Osteoblast (primary cell): ENCODE measurements at regions not wholly inside any gene's neighbourhood (a gene's known extent, or its start where the extent isn't known, plus 50 kb on each side); places are given as distances from the start of the nearest gene placed in this dataset.

Experiments used
- DNase-seq: peaks from one replicate; pipeline ENCODE4 v3.0.0; 2011; ENCODE audit warnings: low spot score, mixed read lengths; ENCODE audit not compliant: insufficient read length; ENCODE audit errors: missing footprints
- H2AFZ ChIP-seq: 2 replicates; pipeline ENCODE4 v1.6.0; 2011; ENCODE audit warnings: mild to moderate bottlenecking, low read length
- H3K27ac ChIP-seq: 2 replicates; pipeline ENCODE4 v1.5.1; 2011; ENCODE audit warnings: mild to moderate bottlenecking, low read depth, low read length, moderate library complexity
- H3K27me3 ChIP-seq: 2 replicates; pipeline ENCODE4 v1.6.0; 2012; ENCODE audit warnings: mild to moderate bottlenecking, control low read depth, inconsistent platforms, low read length, moderate library complexity; ENCODE audit not compliant: insufficient read depth
- H3K36me3 ChIP-seq: 2 replicates; pipeline ENCODE4 v1.5.1; 2011; ENCODE audit warnings: mild to moderate bottlenecking, low read length, control low read depth, moderate library complexity; ENCODE audit not compliant: insufficient read depth
- H3K4me1 ChIP-seq: 2 replicates; pipeline ENCODE4 v1.5.1; 2011; ENCODE audit warnings: mild to moderate bottlenecking, low read length, control low read depth, moderate library complexity; ENCODE audit not compliant: insufficient read depth
- H3K4me2 ChIP-seq: 2 replicates; pipeline ENCODE4 v1.6.0; 2011; ENCODE audit warnings: mild to moderate bottlenecking, low read length; ENCODE audit not compliant: insufficient read depth
- H3K4me3 ChIP-seq: fragments of 200-600 bp; sonication (generic); 3 replicates; pipeline ENCODE4 v1.5.1; 2012; ENCODE audit warnings: mild to moderate bottlenecking, low read length, inconsistent platforms; ENCODE audit not compliant: insufficient read depth
- H3K79me2 ChIP-seq: 2 replicates; pipeline ENCODE4 v1.6.0; 2012; ENCODE audit warnings: mild to moderate bottlenecking, low read length, control low read depth, inconsistent platforms; ENCODE audit not compliant: insufficient read depth
- H3K9me3 ChIP-seq: 2 replicates; pipeline ENCODE4 v1.5.1; 2011; ENCODE audit warnings: low read depth, low read length, control low read depth
- H4K20me1 ChIP-seq: 2 replicates; pipeline ENCODE4 v1.6.0; 2012; ENCODE audit warnings: mild to moderate bottlenecking, low read length, control low read depth; ENCODE audit not compliant: insufficient read depth
- TF ChIP-seq, protein P1 (sequence below): IDR thresholded peaks from 2 replicates; pipeline ENCODE4 v1.5.1; 2011; ENCODE audit warnings: mild to moderate bottlenecking, low read depth, low read length, moderate library complexity; ENCODE audit errors: extremely low read depth

DNA sequence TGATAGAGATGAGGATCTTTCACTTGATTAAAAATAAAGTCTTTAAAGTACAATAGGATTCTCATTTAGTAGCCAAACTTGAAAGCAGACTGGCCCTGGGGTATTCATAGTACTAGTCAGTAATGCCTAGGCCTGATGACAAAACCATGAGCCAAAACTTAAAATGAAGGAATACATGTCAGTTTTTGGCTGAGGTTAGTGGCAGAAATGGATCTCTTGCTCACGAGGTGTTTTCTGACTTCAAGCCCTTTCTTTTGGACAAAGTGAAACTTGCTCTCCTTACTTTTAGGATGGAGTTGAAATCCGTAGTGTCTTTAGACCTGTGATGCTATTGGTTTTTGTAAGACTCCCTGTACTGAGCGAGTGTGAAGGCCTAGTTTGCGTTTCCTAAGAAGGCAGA, 157.7 kb downstream of the CCNG2 start:
- no peak for DNase-seq
- Histone ChIP-seq H3K36me3 (no peaks in the 10 kb centered on the region), H3K4me2 (no peak overlapping the region), H2AFZ (no peak overlapping the region), H3K4me3 (no peak overlapping the region), H3K9me3 (no peaks in the 10 kb centered on the region), H3K4me1 (no peaks in the 10 kb centered on the region), H3K79me2 (no peaks in the 10 kb centered on the region), H4K20me1 (no peaks in the 10 kb centered on the region), H3K27ac (no peak overlapping the region), H3K27me3 (peaks cover 14% of the 10 kb centered on the region)
- TF ChIP-seq, protein P1, sequence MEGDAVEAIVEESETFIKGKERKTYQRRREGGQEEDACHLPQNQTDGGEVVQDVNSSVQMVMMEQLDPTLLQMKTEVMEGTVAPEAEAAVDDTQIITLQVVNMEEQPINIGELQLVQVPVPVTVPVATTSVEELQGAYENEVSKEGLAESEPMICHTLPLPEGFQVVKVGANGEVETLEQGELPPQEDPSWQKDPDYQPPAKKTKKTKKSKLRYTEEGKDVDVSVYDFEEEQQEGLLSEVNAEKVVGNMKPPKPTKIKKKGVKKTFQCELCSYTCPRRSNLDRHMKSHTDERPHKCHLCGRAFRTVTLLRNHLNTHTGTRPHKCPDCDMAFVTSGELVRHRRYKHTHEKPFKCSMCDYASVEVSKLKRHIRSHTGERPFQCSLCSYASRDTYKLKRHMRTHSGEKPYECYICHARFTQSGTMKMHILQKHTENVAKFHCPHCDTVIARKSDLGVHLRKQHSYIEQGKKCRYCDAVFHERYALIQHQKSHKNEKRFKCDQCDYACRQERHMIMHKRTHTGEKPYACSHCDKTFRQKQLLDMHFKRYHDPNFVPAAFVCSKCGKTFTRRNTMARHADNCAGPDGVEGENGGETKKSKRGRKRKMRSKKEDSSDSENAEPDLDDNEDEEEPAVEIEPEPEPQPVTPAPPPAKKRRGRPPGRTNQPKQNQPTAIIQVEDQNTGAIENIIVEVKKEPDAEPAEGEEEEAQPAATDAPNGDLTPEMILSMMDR, result no peak

DNA sequence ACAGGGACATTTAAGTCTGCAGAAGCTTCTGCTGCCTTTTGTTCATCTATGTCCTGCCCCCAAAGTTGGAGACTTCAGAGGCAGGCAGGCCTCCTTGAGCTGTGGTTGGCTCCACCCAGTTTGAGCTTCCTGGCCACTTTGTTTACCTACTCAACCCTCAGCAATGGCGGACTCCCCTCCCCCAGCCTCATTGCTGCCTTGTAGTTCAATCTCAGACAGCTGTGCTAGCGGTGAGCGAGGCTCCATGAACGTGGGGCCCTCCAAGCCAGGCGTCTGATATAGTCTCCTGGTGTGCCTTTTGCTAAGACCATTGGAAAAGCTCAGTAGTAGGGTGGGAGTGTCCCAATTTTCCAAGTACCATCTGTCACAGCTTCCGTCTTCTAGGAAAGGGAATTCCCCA, 170.1 kb downstream of the CCNG2 start:
- Histone ChIP-seq H2AFZ (no peak overlapping the region), H3K9me3 (peaks cover 2% of the 10 kb centered on the region), H3K4me2 (no peak overlapping the region), H3K4me3 (no peak overlapping the region), H3K4me1 (no peaks in the 10 kb centered on the region), H4K20me1 (no peaks in the 10 kb centered on the region), H3K36me3 (no peaks in the 10 kb centered on the region), H3K79me2 (no peaks in the 10 kb centered on the region), H3K27ac (no peak overlapping the region), H3K27me3 (peaks cover 9% of the 10 kb centered on the region)
- DNase-seq, result no peak
- TF ChIP-seq, protein P1, result no peak

DNA sequence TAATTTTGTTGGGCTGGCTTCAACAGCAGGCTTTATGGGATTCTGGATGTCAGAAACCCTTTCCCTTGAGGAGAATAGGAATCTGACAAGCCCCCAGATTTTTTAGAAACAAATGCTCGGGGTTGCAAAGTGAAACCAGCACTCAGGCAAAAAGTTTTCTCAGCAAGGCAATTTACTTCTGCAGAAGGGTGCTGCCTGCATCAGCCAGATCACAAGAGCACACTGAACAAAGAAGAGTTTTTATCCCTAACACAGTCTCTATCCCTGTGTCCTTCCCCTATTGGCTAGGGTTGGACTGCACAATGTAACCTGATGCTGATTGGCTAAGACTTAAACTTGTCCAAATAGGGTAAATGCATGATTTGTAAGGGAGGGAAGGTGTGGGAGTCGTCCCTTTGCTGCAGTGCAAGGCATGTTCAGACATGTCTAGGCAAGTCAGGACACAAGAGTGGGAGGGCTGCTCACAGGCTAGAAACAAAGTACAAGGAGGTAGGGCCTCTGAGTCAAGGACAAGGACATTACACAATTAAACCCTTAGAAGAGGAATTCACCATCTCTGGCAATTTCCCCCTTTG, 175.8 kb downstream of the CCNG2 start:
- no peaks in the 10 kb centered on the region for H3K4me1 ChIP-seq
- H2AFZ ChIP-seq, result no peak overlapping the region
- H3K27ac ChIP-seq, result no peak overlapping the region
- H3K9me3 ChIP-seq, result peaks cover 14% of the 10 kb centered on the region
- no peaks in the 10 kb centered on the region for H4K20me1 ChIP-seq
- TF ChIP-seq, protein P1, result no peak
- no peaks in the 10 kb centered on the region for H3K36me3 ChIP-seq
- peaks cover 6% of the 10 kb centered on the region for H3K27me3 ChIP-seq
- H3K4me3 ChIP-seq, result no peak overlapping the region
- H3K79me2 ChIP-seq, result no peaks in the 10 kb centered on the region
- no peak overlapping the region for H3K4me2 ChIP-seq
- DNase-seq, result no peak

DNA sequence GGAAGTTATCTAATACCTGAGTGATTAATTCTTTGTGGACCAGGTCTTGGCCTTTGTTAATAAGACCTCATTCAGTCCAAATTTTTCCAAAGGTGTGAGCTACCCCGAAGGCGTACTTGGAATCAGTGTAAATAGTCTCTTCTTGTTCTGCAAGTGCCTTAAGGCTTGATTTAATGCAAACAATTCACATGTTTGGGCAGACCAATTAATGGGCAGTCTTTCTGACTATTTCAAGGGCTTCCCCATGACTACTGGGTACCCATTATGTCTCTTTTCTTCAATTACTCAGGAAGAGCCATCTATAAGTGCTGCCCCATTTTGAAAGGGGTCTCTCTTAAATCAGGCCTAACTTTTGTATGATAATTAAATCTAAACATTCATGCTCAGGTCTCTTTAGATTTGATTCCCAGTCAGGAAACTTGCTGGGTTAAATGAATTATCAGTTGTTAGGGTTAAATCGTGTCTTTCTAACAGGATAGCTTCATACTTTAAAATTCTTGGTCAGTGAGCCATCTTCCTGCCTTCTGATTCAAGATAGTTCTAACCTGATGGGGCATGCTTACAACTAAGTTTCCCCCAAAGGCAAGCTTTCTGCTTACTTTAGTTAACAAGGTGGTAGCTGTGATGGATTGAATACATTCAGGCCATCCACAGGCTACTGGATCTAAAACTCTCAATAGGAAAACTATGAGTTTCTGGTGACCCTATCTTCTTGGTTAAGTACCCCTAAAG, 179.6 kb downstream of the CCNG2 start:
- no peak overlapping the region for H3K27ac ChIP-seq
- no peaks in the 10 kb centered on the region for H3K79me2 ChIP-seq
- no peaks in the 10 kb centered on the region for H3K4me1 ChIP-seq
- H3K36me3 ChIP-seq, result no peaks in the 10 kb centered on the region
- no peak overlapping the region for H3K4me2 ChIP-seq
- TF ChIP-seq, protein P1, result no peak
- H3K4me3 ChIP-seq, result no peak overlapping the region
- no peak overlapping the region for H2AFZ ChIP-seq
- H4K20me1 ChIP-seq, result no peaks in the 10 kb centered on the region
- no peaks in the 10 kb centered on the region for H3K27me3 ChIP-seq
- H3K9me3 ChIP-seq, result peaks cover 14% of the 10 kb centered on the region
- DNase-seq, result no peak
